GM18519 (cell line): ENCODE measurements at regions not wholly inside any gene's neighbourhood (a gene's known extent, or its start where the extent isn't known, plus 50 kb on each side); places are given as distances from the start of the nearest gene placed in this dataset.

Experiments
- ATAC-seq: cut with Tn5 transposase; IDR thresholded peaks from one replicate; pipeline ENCODE4 v1.9.1; 2021; ENCODE audit warnings: mild to moderate bottlenecking, moderate library complexity; ENCODE audit not compliant: unreplicated experiment, low FRiP score

DNA sequence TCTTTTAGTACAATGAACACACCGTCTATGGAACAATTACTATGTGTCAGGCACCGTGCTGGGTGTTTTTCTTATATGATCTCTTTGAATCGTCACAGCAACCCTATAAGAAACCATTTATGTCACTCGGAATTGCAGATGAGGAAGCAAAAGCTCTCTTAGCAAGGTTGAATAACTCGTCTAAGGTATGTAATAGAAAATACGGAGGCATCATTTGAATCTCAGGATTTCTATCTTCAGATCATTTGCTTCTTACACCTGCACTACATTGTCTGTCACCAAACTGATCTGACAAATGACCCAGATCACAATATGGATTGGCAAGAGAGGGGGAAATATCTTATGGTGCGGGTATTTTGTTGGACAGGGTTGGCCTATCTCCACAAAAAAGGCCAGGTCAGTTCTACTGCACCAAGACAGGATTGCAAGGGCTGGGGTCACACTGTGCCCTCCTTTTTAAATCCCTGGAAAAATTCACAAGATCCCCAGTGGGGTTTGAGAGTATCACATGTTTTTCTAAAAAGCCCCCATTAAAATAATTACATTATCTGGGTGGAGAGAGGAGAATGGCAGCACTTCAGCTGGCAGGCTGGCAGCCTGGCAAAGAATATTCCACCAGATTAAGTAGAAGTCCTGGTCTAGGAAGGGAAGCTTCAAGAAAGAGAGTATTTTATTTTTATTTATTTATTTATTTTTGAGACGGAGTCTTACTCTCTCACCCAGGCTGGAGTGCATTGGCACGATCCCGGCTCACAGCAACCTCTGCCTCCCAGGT lies 110.7 kb upstream of the CLMP start:
- no peak for ATAC-seq

- ATAC-seq, result no peak
Observed at GRCh38 chr11:123304828-123305466, 109.9 kb upstream of the CLMP start.

DNA sequence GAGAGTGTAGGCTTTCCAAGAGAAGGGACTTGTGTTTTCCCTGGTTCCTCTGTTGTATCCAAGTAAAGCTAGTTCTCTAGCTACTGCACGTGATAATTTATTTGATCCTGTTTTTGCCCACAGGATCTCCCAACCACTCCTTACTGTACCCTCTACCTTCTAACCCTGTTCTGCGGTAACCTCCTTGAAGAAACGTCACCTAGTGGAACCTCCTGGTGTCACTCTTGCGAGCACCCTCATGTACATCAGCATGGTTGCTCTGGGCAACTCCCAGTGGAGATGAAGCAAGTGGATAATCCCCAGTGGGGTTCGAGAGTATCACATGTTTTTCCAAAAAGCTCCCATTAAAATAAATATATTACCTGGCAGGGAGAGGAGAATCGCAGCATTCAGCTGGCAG lies 108.9 kb upstream of the CLMP start:
- ATAC-seq, result no peak

DNA sequence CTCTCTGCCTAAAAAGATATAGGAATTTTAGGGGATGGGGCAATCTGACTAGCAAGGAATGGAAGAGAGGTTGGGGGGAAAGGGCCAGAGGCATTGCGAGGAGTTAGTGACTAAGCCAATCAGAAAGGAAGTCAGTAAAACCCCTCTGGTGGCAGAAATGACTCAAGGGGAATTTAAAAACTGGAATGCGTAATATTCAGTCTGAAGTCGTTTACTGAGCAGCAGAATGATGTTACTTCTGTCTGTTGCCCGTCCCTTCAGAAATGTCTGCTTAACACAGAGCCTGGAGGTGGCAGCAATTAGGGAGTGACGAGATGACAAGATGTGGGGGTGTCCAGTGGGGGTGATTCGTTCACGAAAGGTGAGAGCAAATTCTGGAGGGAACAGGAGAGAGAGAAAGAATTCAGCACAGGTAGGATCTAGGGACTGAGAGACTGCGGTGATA lies 107.7 kb upstream of the CLMP start:
- ATAC-seq, result peak; percentile 40

DNA sequence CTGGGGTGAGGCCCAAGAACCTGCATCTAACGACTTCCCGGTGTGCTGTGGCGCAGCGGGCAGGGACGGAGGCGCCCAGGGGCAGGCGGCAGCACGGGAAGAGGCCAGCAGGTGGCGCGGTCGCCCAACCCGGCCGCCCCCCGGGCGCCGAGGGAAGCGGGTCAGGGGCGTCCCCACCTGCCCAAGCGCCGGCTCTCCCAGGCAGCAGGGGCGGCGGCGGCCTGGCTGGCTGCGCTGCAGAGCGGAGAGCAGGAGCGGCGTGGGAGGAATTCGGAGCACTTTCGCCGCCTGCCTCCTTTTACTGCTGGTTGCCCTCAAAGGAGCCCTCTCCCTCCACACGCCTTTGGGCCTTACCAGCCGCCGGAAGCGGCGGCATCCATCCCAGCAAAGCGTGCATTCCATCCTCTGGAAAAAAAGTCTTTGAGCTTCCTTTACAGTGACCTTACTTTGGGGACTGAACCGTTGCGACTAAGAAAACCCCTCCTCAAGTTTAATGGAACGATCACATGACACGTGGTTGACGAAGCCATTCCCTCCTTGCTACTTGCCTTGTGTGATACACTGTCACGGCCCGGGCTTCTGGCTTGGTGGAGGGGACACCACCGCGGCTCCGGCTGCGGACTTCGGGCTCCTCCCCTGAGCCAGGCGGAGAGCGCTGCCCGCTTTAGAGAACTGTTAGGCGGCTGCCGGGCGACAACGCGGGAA lies 106.8 kb upstream of the CLMP start:
- ATAC-seq, result peak; percentile 33

- no peak for ATAC-seq
Observed at GRCh38 chr11:123301013-123301591, 106.1 kb upstream of the CLMP start.

DNA sequence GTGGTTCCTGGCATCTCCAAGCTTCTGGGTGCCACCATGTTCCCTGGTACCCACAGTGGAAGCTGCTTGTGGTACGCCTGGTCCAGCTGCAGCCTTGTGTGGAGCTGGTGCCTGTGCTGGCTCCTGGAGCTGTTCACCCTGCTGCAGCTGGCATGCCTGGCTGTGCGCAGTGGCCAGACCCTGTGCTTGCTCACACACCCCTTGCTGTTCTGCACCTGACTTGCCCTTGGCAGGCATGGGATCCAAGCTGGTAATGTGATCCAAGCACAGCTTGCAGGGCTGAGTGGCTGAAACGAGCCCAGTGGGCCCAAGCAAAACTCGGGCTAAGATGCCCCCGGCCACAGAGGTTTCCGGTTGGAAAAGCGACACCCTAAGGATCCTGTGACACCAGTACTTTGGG lies 104.7 kb upstream of the CLMP start:
- no peak for ATAC-seq

DNA sequence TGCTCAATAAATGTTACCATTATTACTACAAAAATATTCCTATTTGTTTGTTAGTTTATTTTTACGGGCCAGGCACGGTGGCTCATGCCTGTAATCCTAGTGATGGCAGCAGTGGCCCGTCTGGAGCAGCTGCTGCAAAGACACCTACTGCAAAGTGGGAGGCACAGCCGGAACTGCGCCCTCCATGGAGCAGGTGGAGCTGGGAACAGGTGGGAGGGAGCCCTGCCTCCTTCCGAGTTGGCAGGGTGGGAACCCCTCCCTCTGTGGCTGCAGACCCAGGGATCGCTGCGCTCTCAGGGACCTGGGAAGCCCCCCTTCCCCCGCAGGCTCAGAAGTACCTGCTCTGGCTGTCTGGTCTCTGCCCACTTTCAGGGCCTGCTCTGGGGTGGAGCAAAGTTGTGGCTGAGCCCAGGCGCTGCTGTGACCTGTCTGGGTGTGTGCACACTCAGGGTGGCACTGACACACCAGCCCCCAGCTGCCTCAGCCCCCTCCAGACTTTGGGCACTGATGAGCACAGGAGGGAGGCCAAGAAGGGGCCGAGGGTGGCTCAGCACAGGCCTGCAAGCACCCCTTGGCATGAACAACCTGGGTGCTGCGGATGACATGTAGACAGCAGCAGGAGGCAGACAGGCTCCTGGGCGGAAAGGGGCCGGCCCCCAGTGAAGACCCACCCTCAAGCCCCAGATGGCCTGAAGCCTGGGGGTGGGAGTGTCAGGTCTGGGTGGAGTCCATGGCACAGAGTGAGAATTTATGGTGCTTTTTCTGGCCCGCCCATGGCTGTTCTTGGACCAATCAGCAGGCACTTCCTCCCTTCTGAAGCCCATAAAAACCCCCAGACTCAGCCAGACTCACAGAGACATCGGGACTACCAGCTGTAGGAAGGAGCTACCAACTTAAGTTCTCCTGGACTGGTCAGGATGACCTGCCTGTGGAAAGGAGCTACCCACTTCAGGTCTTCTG lies 103.7 kb upstream of the CLMP start:
- no peak for ATAC-seq

- ATAC-seq, result no peak
Observed at GRCh38 chr11:123292647-123293046, 97.6 kb upstream of the CLMP start.

GRCh38 chr11:123291201-123291869 lies 96.3 kb upstream of the CLMP start:
- no peak for ATAC-seq

GRCh38 chr11:123286761-123287160 lies 91.7 kb upstream of the CLMP start:
- no peak for ATAC-seq

DNA sequence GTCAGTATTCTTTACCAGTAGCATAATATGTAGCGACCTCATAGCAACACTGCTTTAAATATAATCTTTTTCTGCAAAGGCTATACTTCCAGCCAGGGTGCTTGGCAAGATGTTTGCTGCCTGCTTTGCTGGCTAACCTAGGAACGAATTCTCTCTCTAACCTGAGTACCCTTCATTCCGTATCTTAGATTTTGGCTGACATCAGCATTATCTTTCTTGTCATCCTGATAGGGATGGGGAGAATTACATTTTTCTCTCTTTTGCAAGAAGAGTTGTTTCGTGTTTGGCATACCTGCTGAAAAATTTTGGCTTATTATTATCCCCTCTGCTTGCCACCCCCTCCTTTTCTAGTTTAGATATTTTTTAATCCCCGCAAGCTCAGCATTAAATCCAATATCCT lies 91.2 kb upstream of the CLMP start:
- ATAC-seq, result no peak

- no peak for ATAC-seq
Observed at GRCh38 chr11:123284454-123284853, 89.4 kb upstream of the CLMP start.

DNA sequence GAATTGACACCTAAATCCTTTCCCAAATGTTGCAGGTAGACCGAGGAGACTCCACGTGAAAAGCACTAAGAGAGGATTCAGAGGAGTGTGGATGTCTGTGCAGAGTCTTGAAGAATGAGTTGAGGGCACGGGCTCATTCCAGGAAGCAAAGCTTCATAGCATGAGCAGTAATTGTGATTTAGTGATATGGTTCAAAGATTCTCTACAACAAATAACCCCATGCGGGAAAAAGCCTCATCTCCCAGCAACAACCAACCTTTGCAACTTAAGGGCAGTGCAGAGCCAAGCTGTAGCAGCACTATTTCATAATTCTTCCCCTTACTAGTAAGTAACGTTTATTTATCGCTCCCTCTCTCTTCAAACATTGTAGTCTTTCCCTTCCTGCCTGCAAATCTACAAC lies 87.5 kb upstream of the CLMP start:
- ATAC-seq, result no peak

GRCh38 chr11:123273616-123274015 lies 78.6 kb upstream of the CLMP start:
- ATAC-seq, result no peak

DNA sequence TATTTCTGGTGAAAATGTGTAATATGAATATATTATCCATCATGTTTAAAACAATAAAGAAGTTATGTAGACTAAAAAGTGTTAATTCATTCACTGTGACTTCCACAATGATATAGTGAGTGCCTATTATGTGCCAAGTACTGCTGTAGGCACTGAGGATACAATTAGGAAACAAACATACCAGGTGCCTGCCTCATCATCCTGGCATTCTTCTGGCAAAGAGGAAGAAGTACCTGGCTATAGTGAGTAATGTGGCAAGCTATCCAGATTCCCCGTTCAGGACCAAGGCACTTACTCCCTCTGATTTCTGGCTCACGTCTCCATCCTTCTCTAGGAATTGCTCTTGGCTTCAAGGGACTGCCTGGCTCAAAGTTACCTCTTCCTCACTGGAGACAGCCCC lies 77.5 kb upstream of the CLMP start:
- ATAC-seq, result no peak

DNA sequence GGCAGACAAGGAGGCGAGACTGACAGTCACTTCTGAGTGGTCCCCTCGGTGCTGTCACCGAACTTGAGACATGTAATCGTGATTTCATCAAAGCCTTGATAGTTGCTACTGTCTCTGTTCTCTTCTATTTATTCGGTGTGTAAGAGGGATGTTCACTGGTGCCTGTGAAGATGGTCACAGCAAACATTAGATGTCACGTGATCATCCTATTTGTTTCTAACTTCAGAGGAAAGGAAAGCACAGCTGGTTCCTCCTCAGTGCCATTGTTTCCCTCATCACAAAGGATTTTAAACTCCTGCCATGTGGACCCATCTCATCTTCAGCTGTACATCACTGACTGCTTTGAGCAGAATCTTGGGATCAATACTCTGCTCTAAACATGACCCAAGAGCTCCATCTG lies 73.1 kb upstream of the CLMP start:
- no peak for ATAC-seq

DNA sequence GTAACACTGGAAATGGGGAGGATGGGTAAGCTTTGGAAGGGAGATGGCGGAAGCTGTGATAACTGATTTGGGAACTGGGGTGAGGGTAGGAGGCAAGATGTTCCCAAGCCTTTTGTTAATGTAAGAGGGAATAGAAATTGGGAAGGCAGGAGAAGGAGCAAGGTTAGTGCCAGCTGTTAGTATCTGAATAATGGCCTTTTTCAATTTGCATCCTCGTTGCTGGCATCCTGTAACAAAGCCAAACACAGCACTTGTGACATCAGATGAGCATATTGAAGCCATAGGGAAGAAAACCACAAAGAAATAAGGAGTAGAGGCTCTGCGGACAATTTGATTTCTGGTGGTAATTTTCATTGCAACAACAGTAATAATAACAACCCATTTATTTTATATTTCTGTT lies 70.9 kb upstream of the CLMP start:
- no peak for ATAC-seq

- ATAC-seq, result no peak
Observed at GRCh38 chr11:123264431-123264780, 69.4 kb upstream of the CLMP start.
